ENCODE measurements at regions not wholly inside any gene's neighbourhood (a gene's known extent, or its start where the extent isn't known, plus 50 kb on each side); places are given as distances from the start of the nearest gene placed in this dataset.

DNA sequence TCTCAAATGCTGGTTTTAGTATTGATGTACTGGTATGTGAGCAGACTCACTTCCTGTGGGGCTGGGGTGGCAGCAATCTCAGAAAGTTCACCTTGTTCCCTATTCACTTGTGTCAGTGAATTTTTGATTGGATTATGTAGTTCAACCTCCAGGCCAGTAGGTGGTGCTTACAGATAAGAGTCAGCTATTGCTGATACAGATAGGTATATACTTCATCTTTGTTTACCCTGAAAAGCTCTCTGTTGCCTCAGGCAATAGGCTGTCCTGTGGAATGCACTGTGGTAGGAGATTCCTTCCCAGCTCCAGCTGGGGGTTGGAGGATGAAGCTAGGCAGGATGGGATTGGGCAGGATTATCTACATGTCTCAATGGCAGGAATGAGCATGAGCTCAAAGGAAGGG is 851.2 kb upstream of the EYS start:
- peaks cover 1% of the 10 kb centered on the region for H3K9me3 ChIP-seq (replicated peaks; ENCODE audit: control insufficient read depth, insufficient read depth, low read length)
- no peaks in the 10 kb centered on the region for H3K9me1 ChIP-seq (replicated peaks; ENCODE audit: control insufficient read depth, extremely low read depth, insufficient read depth, low read length)
- H3K27me3 ChIP-seq (ENCODE audit: control insufficient read depth in 2 of 2, insufficient read depth in 2 of 2, low read length in 2 of 2): no peaks in the 10 kb centered on the region
- FAIRE-seq (no peak), DNase-seq (ENCODE audit: low read depth, low spot score) (no peak)
- H3K4me3 ChIP-seq (replicated peaks in 1 of 3; ENCODE audit: insufficient read depth in 1 of 3, low read depth in 1 of 3, low read length in 3 of 3): no peak overlapping the region
- no peak for TF ChIP-seq MYC (IDR thresholded peaks at IDR 0.05; ENCODE audit: low read depth, low read length)
- TF ChIP-seq EZH2 (IDR thresholded peaks at IDR 0.05; ENCODE audit: borderline replicate concordance, low read depth, low read length, severe bottlenecking): no peak
- TF ChIP-seq POLR2AphosphoS5 (IDR thresholded peaks at IDR 0.05; ENCODE audit: insufficient read depth, low read depth, low read length): no peak
- TF ChIP-seq MAX (IDR thresholded peaks at IDR 0.05; ENCODE audit: insufficient read depth, insufficient read length): no peak
- TF ChIP-seq JUN (IDR thresholded peaks at IDR 0.05; ENCODE audit: borderline replicate concordance, insufficient read depth, insufficient read length, low read depth): no peak
- TF ChIP-seq GATA2 (IDR thresholded peaks at IDR 0.05; ENCODE audit: insufficient read depth, insufficient read length, low read depth, low read length): no peak
- no peak for TF ChIP-seq POLR2A (IDR thresholded peaks at IDR 0.05; ENCODE audit: low read depth, low read length)
- no peak for TF ChIP-seq FOS (IDR thresholded peaks at IDR 0.05; ENCODE audit: borderline replicate concordance, insufficient read depth, low read length)
- no peak for TF ChIP-seq CTCF (IDR thresholded peaks at IDR 0.05; ENCODE audit: extremely low read depth in 1 of 2, insufficient read depth in 1 of 2, low read depth in 1 of 2, low read length in 2 of 2)
- no peaks in the 10 kb centered on the region for H3K79me2 ChIP-seq (ENCODE audit: control insufficient read depth, insufficient read depth, low read length)
- ChIA-PET CTCF (no interaction called here), POLR2A (no interaction called here)
- H3K9ac ChIP-seq (replicated peaks; ENCODE audit: extremely low read depth, insufficient read depth, low read length): no peak overlapping the region
- intact Hi-C loops (cut with micrococcal nuclease) (no loop called here), dilution Hi-C loops (cut with MboI; ENCODE audit: extremely low pct_ligation_motif_present, low sequenced_read_pairs) (no loop called here)
- no peaks in the 10 kb centered on the region for H3K4me1 ChIP-seq (ENCODE audit: control insufficient read depth, extremely low read depth, insufficient read depth, low read length)
- H2AFZ ChIP-seq (ENCODE audit: low read depth, low read length): no peak overlapping the region
- no peaks in the 10 kb centered on the region for H3K36me3 ChIP-seq (ENCODE audit: control insufficient read depth in 2 of 2, extremely low read depth in 1 of 2, insufficient read depth in 2 of 2, low read length in 2 of 2)
- H4K20me1 ChIP-seq (replicated peaks; ENCODE audit: control insufficient read depth, extremely low read depth, insufficient read depth, low read length): no peaks in the 10 kb centered on the region
- no TSS peak for BruUV-seq (replicated peaks)
- H3K27ac ChIP-seq (ENCODE audit: insufficient read depth, low read depth, low read length): no peak overlapping the region
- H3K4me2 ChIP-seq (ENCODE audit: insufficient read depth, low read length): no peak overlapping the region

Data from endothelial cell of umbilical vein (primary cell).